Upper lobe of left lung (tissue), 6 donors: ENCODE measurements at regions not wholly inside any gene's neighbourhood (a gene's known extent, or its start where the extent isn't known, plus 50 kb on each side); places are given as distances from the start of the nearest gene placed in this dataset.
A peak's percentile ranks its signal among the peaks of the same experiment; 100 is the strongest.
"Not testable (repeated sequence)": the region's sequence is repeated elsewhere in the genome, so short reads cannot be mapped to it uniquely, and the experiment has no call there.

Experiments used
- ATAC-seq, 2 donors: fragments of 200-7000 bp; cut with Tn5 transposase; one replicate each; pipeline ENCODE4 v1.9.1; 2022; ENCODE audit warnings: mild to moderate bottlenecking in 2 of 2, moderate library complexity in 2 of 2; ENCODE audit not compliant: low FRiP score in 2 of 2
- DNase-seq, 2 donors: peaks; one replicate each; pipeline ENCODE4 v3.0.0-alpha.2; 2019 to 2020
- H3K27ac ChIP-seq, 4 donors: fragments of 200-600 bp; sonication (generic); one replicate each; pipeline ENCODE4 v1.5.1; 2016 to 2019
- H3K27me3 ChIP-seq, 4 donors: fragments of 200-600 bp; sonication (generic); one replicate each; pipeline ENCODE4 v1.5.1; 2017 to 2019
- H3K36me3 ChIP-seq, 4 donors: fragments of 200-600 bp; sonication (generic); one replicate each; pipeline ENCODE4 v1.5.1; 2016 to 2019
- H3K4me1 ChIP-seq, 4 donors: fragments of 200-600 bp; sonication (generic); one replicate each; pipeline ENCODE4 v1.5.1; 2018 to 2019
- H3K4me3 ChIP-seq, 4 donors: fragments of 200-600 bp; sonication (generic); one replicate each; pipeline ENCODE4 v1.5.1; 2017 to 2019; ENCODE audit warnings: mild to moderate bottlenecking in 2 of 4, moderate library complexity in 1 of 4
- H3K9me3 ChIP-seq, 4 donors: fragments of 200-600 bp; sonication (generic); one replicate each; pipeline ENCODE4 v1.5.1; 2018 to 2019
- CTCF ChIP-seq, 6 experiments: fragments of 450-650 bp in 4 of 6; fragments of 200-600 bp in 2 of 6; sonication (generic) in 2 of 6; IDR thresholded peaks; one replicate each; pipeline ENCODE4 v1.5.1; 2016 to 2019; ENCODE audit warnings: antibody characterized with exemption in 6 of 6
- EP300 ChIP-seq, 4 donors: sonication (generic); formaldehyde crosslinking; IDR thresholded peaks; one replicate each; pipeline ENCODE4 v1.5.1; 2017; ENCODE audit warnings: antibody characterized with exemption in 4 of 4, control low read depth in 2 of 4
- POLR2A ChIP-seq, 4 donors: fragments of 450-650 bp; IDR thresholded peaks; one replicate each; pipeline ENCODE4 v1.5.1; 2016 to 2017; ENCODE audit warnings: antibody characterized with exemption in 4 of 4, mild to moderate bottlenecking in 2 of 4
- POLR2AphosphoS5 ChIP-seq, 2 donors: sonication (generic); formaldehyde crosslinking; IDR thresholded peaks; one replicate each; pipeline ENCODE4 v1.5.1; 2017; ENCODE audit warnings: antibody characterized with exemption in 2 of 2
- WGBS, 2 donors: methylation state at CpG; one replicate each; pipeline ENCODE4 v1.1.5; 2017 to 2018; 5-methylcytosine and 5-hydroxymethylcytosine counted together
- donor health status: DM: no; HTN: no; CAD: no; lungs with moderate emphysema.
- donor health status: DM: no; HTN: yes; CAD: no; lungs with severe emphysema.

GRCh38 chr9:82436475-82436874, 447.9 kb downstream of the SPATA31D1 start:
- DNase-seq (no peak), ATAC-seq (no peak)
- Histone ChIP-seq H3K27me3 (no peaks in the 10 kb centered on the region), H3K4me1 (no peaks in the 10 kb centered on the region), H3K27ac (no peak overlapping the region), H3K4me3 (no peak overlapping the region), H3K9me3 (peaks cover 0 to 15% (median 4%) of the 10 kb centered on the region in 4 donors), H3K36me3 (no peaks in the 10 kb centered on the region)
- 95 to 100% methylated on average over 2 of the region's 2 CpGs for WGBS, 2 donors
- TF ChIP-seq POLR2A (IDR thresholded peaks at IDR 0.05) (no peak), POLR2AphosphoS5 (IDR thresholded peaks at IDR 0.05) (no peak), CTCF (IDR thresholded peaks at IDR 0.05) (no peak), EP300 (IDR thresholded peaks at IDR 0.05) (no peak)

- not testable (repeated sequence) for H3K4me3 ChIP-seq, H3K36me3 ChIP-seq, ATAC-seq, H3K4me1 ChIP-seq, H3K27me3 ChIP-seq, H3K27ac ChIP-seq, DNase-seq
- 85 to 86% methylated on average over 3 of the region's 3 CpGs for WGBS, 2 donors
- peaks cover 0 to 11% (median 4%) of the 10 kb centered on the region in 4 donors for H3K9me3 ChIP-seq
These were observed 448.6 kb downstream of the SPATA31D1 start for GRCh38 chr9:82437183-82437582.

GRCh38 chr9:82438581-82438980, 450.0 kb downstream of the SPATA31D1 start:
- Histone ChIP-seq H3K36me3 (no peaks in the 10 kb centered on the region), H3K4me1 (no peaks in the 10 kb centered on the region), H3K9me3 (peaks cover 0 to 11% (median 4%) of the 10 kb centered on the region in 4 donors), H3K27ac (no peak overlapping the region), H3K27me3 (no peaks in the 10 kb centered on the region), H3K4me3 (no peak overlapping the region)
- DNase-seq (no peak), ATAC-seq (no peak)
- no peak for TF ChIP-seq POLR2AphosphoS5 (IDR thresholded peaks at IDR 0.05)
- no peak for TF ChIP-seq EP300 (IDR thresholded peaks at IDR 0.05)
- TF ChIP-seq CTCF (IDR thresholded peaks at IDR 0.05) = no peak
- no peak for TF ChIP-seq POLR2A (IDR thresholded peaks at IDR 0.05)

- no peaks in the 10 kb centered on the region for H3K27me3 ChIP-seq
- no peak for TF ChIP-seq CTCF (IDR thresholded peaks at IDR 0.05)
- no peak for TF ChIP-seq POLR2A (IDR thresholded peaks at IDR 0.05)
- no peak for TF ChIP-seq EP300 (IDR thresholded peaks at IDR 0.05)
- TF ChIP-seq POLR2AphosphoS5 (IDR thresholded peaks at IDR 0.05) = no peak
- H3K4me3 ChIP-seq = no peak overlapping the region
- no peaks in the 10 kb centered on the region for H3K36me3 ChIP-seq
- no peaks in the 10 kb centered on the region for H3K4me1 ChIP-seq
- DNase-seq (no peak), ATAC-seq (peak in 1 of 2 donors; percentile 34)
- no peak overlapping the region for H3K27ac ChIP-seq
- peaks cover 0 to 27% (median 11%) of the 10 kb centered on the region in 4 donors for H3K9me3 ChIP-seq
These were observed 454.7 kb downstream of the SPATA31D1 start for GRCh38 chr9:82443312-82443711.

- no peak overlapping the region for H3K4me3 ChIP-seq
- H3K4me1 ChIP-seq = no peaks in the 10 kb centered on the region
- H3K27me3 ChIP-seq = no peaks in the 10 kb centered on the region
- whole genome bisulfite sequencing, 2 donors = 87 to 91% methylated on average over 5 of the region's 5 CpGs
- no peak for ATAC-seq
- H3K27ac ChIP-seq = no peak overlapping the region
- DNase-seq = no peak
- H3K36me3 ChIP-seq = no peaks in the 10 kb centered on the region
- no peak for TF ChIP-seq POLR2AphosphoS5 (IDR thresholded peaks at IDR 0.05)
- no peak for TF ChIP-seq CTCF (IDR thresholded peaks at IDR 0.05)
- TF ChIP-seq POLR2A (IDR thresholded peaks at IDR 0.05) = no peak
- TF ChIP-seq EP300 (IDR thresholded peaks at IDR 0.05) = no peak
- peaks cover 0 to 24% (median 9%) of the 10 kb centered on the region in 4 donors for H3K9me3 ChIP-seq
These were observed 457.0 kb downstream of the SPATA31D1 start for GRCh38 chr9:82445556-82445955.
